Panc1 (cell line): ENCODE measurements at regions not wholly inside any gene's neighbourhood (a gene's known extent, or its start where the extent isn't known, plus 50 kb on each side); places are given as distances from the start of the nearest gene placed in this dataset.

Experiments used
- ATAC-seq: fragments of 200-7000 bp; cut with Tn5 transposase; 2 replicates; pipeline ENCODE4 v1.9.1; 2020; ENCODE audit warnings: mild to moderate bottlenecking, moderate library complexity
- BruUV-seq: library from RNA; stranded (reverse); fragments of 400-500 nt; replicated peaks from 2 replicates; lab custom pipeline; 2021; lab: Mats Ljungman, UMichigan
- CTCF ChIA-PET: fragments of 300-600 bp; sonication (Branson Sonifier 250); formaldehyde crosslinking; loops from one replicate; lab custom pipeline; 2022; ENCODE audit warnings: antibody characterized with exemption; lab: Charles Lee
- POLR2A ChIA-PET: fragments of 300-600 bp; sonication (Branson Sonifier 250); formaldehyde crosslinking; loops from one replicate; lab custom pipeline; 2022; ENCODE audit warnings: antibody characterized with exemption; lab: Charles Lee
- DNase-seq: peaks from one replicate; pipeline ENCODE4 v3.0.0-alpha.2; 2010; ENCODE audit warnings: low read depth, low spot score
- H3K27ac ChIP-seq: 2 replicates; pipeline ENCODE4 v1.5.1; 2011; ENCODE audit warnings: mild to moderate bottlenecking, low read length, inconsistent platforms
- H3K27me3 ChIP-seq: fragments of 200-500 bp; sonication (Bioruptor generic); 2 replicates; pipeline ENCODE4 v1.6.0; 2014; ENCODE audit warnings: low read length, inconsistent platforms; ENCODE audit not compliant: control insufficient read depth, insufficient read depth
- H3K36me3 ChIP-seq: fragments of 200-500 bp; sonication (Bioruptor generic); 2 replicates; pipeline ENCODE4 v1.5.1; 2014; ENCODE audit warnings: inconsistent platforms, mild to moderate bottlenecking, low read length, moderate library complexity; ENCODE audit not compliant: control insufficient read depth, insufficient read depth
- H3K4me1 ChIP-seq: 2 replicates; pipeline ENCODE4 v1.5.1; 2011; ENCODE audit warnings: inconsistent platforms, mild to moderate bottlenecking, low read length, moderate library complexity; ENCODE audit not compliant: control insufficient read depth, insufficient read depth
- H3K4me3 ChIP-seq, 2 experiments: 2 replicates each; pipeline ENCODE4 v1.5.1; 2011 to 2012; ENCODE audit warnings: low read depth in 2 of 2, low read length in 2 of 2, mild to moderate bottlenecking in 2 of 2, inconsistent platforms in 1 of 2, moderate library complexity in 1 of 2
- H3K9me3 ChIP-seq: fragments of 200-500 bp; sonication (Bioruptor generic); 2 replicates; pipeline ENCODE4 v1.5.1; 2014; ENCODE audit warnings: low read depth, mild to moderate bottlenecking, inconsistent platforms, low read length, moderate library complexity; ENCODE audit not compliant: control insufficient read depth, insufficient read depth
- CTCF ChIP-seq: fragments of 450-650 bp; IDR thresholded peaks from 2 replicates; pipeline ENCODE4 v1.5.1; 2017; ENCODE audit warnings: mild to moderate bottlenecking
- POLR2AphosphoS5 ChIP-seq: IDR thresholded peaks from 2 replicates; pipeline ENCODE4 v1.6.1; 2012; ENCODE audit warnings: mild to moderate bottlenecking, low read depth, low read length, moderate library complexity
- REST ChIP-seq, 2 experiments: IDR thresholded peaks; 2 replicates each; pipeline ENCODE4 v1.6.1; 2011 to 2012; ENCODE audit warnings: low read depth in 2 of 2, control low read depth in 1 of 2, low read length in 1 of 2, mild to moderate bottlenecking in 1 of 2, moderate library complexity in 1 of 2; ENCODE audit not compliant: insufficient read depth in 1 of 2
- SIN3A ChIP-seq: IDR thresholded peaks from 2 replicates; pipeline ENCODE4 v1.6.1; 2012; ENCODE audit warnings: low read depth, mild to moderate bottlenecking, low read length, moderate library complexity, borderline replicate concordance; ENCODE audit not compliant: insufficient read depth
- TCF7L2 ChIP-seq: IDR thresholded peaks from 2 replicates; pipeline ENCODE4 v1.6.1; 2011; ENCODE audit warnings: mild to moderate bottlenecking, low read depth, low read length, inconsistent platforms
- in situ Hi-C: cut with HindIII; loops from 2 replicates; pipeline ENCODE4 v1.10.0; 2016; ENCODE audit warnings: low sequenced_read_pairs, low pct_unique_long_range_greater_than_20kb
- intact Hi-C: fragments of 100-400 bp; cut with micrococcal nuclease; formaldehyde crosslinking; loops from one replicate; pipeline ENCODE4 v1.10.0; 2022; ENCODE audit not compliant: unreplicated experiment

- CTCF ChIA-PET: no interaction called here
- POLR2A ChIA-PET: no interaction called here
- BruUV-seq: no TSS peak
- Histone ChIP-seq H3K27me3 (no peaks in the 10 kb centered on the region), H3K4me3 (no peak overlapping the region), H3K27ac (no peak overlapping the region), H3K36me3 (no peaks in the 10 kb centered on the region), H3K9me3 (no peaks in the 10 kb centered on the region), H3K4me1 (no peaks in the 10 kb centered on the region)
- ATAC-seq: no peak
- intact Hi-C loops: no loop called here
- in situ Hi-C loops: no loop called here
- no peak for DNase-seq
- TF ChIP-seq POLR2AphosphoS5 (no peak), CTCF (no peak), REST (IDR thresholded peaks at IDR 0.05; ENCODE audit: insufficient read depth in 1 of 2, low read depth in 2 of 2, low read length in 1 of 2) (no peak), SIN3A (no peak), TCF7L2 (no peak)
Measured at GRCh38 chr6:118383924-118384323, 164.2 kb upstream of the PLN start.

GRCh38 chr6:118386975-118387374, 161.1 kb upstream of the PLN start:
- TF ChIP-seq CTCF (no peak), SIN3A (no peak), TCF7L2 (no peak), REST (IDR thresholded peaks at IDR 0.05; ENCODE audit: insufficient read depth in 1 of 2, low read depth in 2 of 2, low read length in 1 of 2) (no peak), POLR2AphosphoS5 (no peak)
- no peak overlapping the region for H3K27ac ChIP-seq
- BruUV-seq: no TSS peak
- no peaks in the 10 kb centered on the region for H3K4me1 ChIP-seq
- H3K9me3 ChIP-seq: no peaks in the 10 kb centered on the region
- H3K36me3 ChIP-seq: no peaks in the 10 kb centered on the region
- ATAC-seq (no peak), DNase-seq (no peak)
- no peak overlapping the region for H3K4me3 ChIP-seq
- intact Hi-C loops (no loop called here), in situ Hi-C loops (no loop called here)
- POLR2A ChIA-PET: no interaction called here
- H3K27me3 ChIP-seq: no peaks in the 10 kb centered on the region
- CTCF ChIA-PET: no interaction called here
